SH-SY5Y (cell line): ENCODE measurements at regions not wholly inside any gene's neighbourhood (a gene's known extent, or its start where the extent isn't known, plus 50 kb on each side); places are given as distances from the start of the nearest gene placed in this dataset.

ENCODE experiments used
- GATA2 ChIP-seq: IDR thresholded peaks from 2 replicates; pipeline ENCODE4 v1.6.1; 2011; ENCODE audit warnings: mild to moderate bottlenecking, low read depth, low read length
- GATA3 ChIP-seq: IDR thresholded peaks from 2 replicates; pipeline ENCODE4 v1.6.1; 2011; ENCODE audit warnings: low read depth, mild to moderate bottlenecking, low read length, moderate library complexity

- no peak for TF ChIP-seq GATA3
- TF ChIP-seq GATA2 = no peak
These were observed 103.0 kb upstream of the PPP2R5A start for GRCh38 chr1:212182171-212182570.
